Gastroesophageal sphincter (tissue), 4 donors: ENCODE measurements at regions not wholly inside any gene's neighbourhood (a gene's known extent, or its start where the extent isn't known, plus 50 kb on each side); places are given as distances from the start of the nearest gene placed in this dataset.

Experiments used
- ATAC-seq: fragments of 150-250 bp; one replicate; pipeline ENCODE4 v1.9.1; 2016; ENCODE audit warnings: mild to moderate bottlenecking, moderate library complexity
- H3K27ac ChIP-seq, 4 donors: fragments of 200-600 bp; sonication (generic) in 3 of 4; 1 replicate in 3 of 4; 2 replicates in 1 of 4; pipeline ENCODE4 v1.5.1; 2016 to 2019
- H3K27me3 ChIP-seq: fragments of 200-600 bp; sonication (generic); one replicate; pipeline ENCODE4 v1.5.1; 2019
- H3K36me3 ChIP-seq, 2 donors: fragments of 200-600 bp; sonication (generic); one replicate each; pipeline ENCODE4 v1.5.1; 2019; ENCODE audit warnings: control low read depth in 1 of 2
- H3K4me1 ChIP-seq, 3 donors: fragments of 200-600 bp; sonication (generic); 1 replicate in 2 of 3; 2 replicates in 1 of 3; pipeline ENCODE4 v1.5.1; 2016 to 2019; ENCODE audit warnings: control low read depth in 2 of 3
- H3K4me3 ChIP-seq, 2 donors: fragments of 200-600 bp; sonication (generic); one replicate each; pipeline ENCODE4 v1.5.1; 2019; ENCODE audit warnings: mild to moderate bottlenecking in 1 of 2, moderate library complexity in 1 of 2
- H3K9me3 ChIP-seq, 3 donors: fragments of 200-600 bp; sonication (generic); one replicate each; pipeline ENCODE4 v1.5.1; 2017 to 2019; ENCODE audit warnings: control low read depth in 2 of 3
- CTCF ChIP-seq, 4 experiments: fragments of 200-600 bp in 2 of 4; fragments of 450-650 bp in 2 of 4; sonication (generic) in 1 of 4; IDR thresholded peaks; one replicate each; pipeline ENCODE4 v1.5.1; 2017 to 2019; ENCODE audit warnings: antibody characterized with exemption in 4 of 4, mild to moderate bottlenecking in 2 of 4, moderate library complexity in 2 of 4
- EP300 ChIP-seq: sonication (generic); formaldehyde crosslinking; IDR thresholded peaks from one replicate; pipeline ENCODE4 v1.6.1; 2017; ENCODE audit warnings: antibody characterized with exemption, mild to moderate bottlenecking
- POLR2A ChIP-seq, 2 donors: fragments of 450-650 bp; IDR thresholded peaks; one replicate each; pipeline ENCODE4 v1.6.1; 2017; ENCODE audit warnings: antibody characterized with exemption in 2 of 2, mild to moderate bottlenecking in 2 of 2, moderate library complexity in 1 of 2
- POLR2AphosphoS5 ChIP-seq: sonication (generic); formaldehyde crosslinking; IDR thresholded peaks from one replicate; pipeline ENCODE4 v1.6.1; 2017; ENCODE audit warnings: antibody characterized with exemption
- WGBS, 2 donors: methylation state at CpG; one replicate each; pipeline ENCODE4 v1.1.5; 2018; ENCODE audit warnings: low coverage in 1 of 2; 5-methylcytosine and 5-hydroxymethylcytosine counted together

GRCh38 chr10:23557777-23558176 lies 118.9 kb downstream of the OTUD1 start:
- 56 to 58% methylated on average over 4 of the region's 4 CpGs for WGBS, 2 donors
- H3K4me1 ChIP-seq, result peaks cover 0 to 15% (median 0%) of the 10 kb centered on the region in 3 donors
- peaks cover 0 to 13% (median 0%) of the 10 kb centered on the region in 3 donors for H3K9me3 ChIP-seq
- H3K27me3 ChIP-seq, result no peaks in the 10 kb centered on the region
- H3K4me3 ChIP-seq, result no peak overlapping the region
- H3K36me3 ChIP-seq, result no peaks in the 10 kb centered on the region
- peak overlapping the region in 2 of 4 donors; percentile 15 to 44 for H3K27ac ChIP-seq
- ATAC-seq, result no peak
- TF ChIP-seq POLR2A (IDR thresholded peaks at IDR 0.05), result no peak
- no peak for TF ChIP-seq CTCF (IDR thresholded peaks at IDR 0.05)
- no peak for TF ChIP-seq EP300
- TF ChIP-seq POLR2AphosphoS5, result no peak

- TF ChIP-seq CTCF (IDR thresholded peaks at IDR 0.05) (no peak), POLR2AphosphoS5 (peak; percentile 74)
- H3K4me3 ChIP-seq, result no peak overlapping the region
- ATAC-seq, result peak; percentile 89
- peak overlapping the region in 3 of 4 donors; percentile 38 to 59 (median 44) for H3K27ac ChIP-seq
- H3K27me3 ChIP-seq, result no peaks in the 10 kb centered on the region
- peaks cover 0 to 15% (median 0%) of the 10 kb centered on the region in 3 donors for H3K4me1 ChIP-seq
- H3K36me3 ChIP-seq, result no peaks in the 10 kb centered on the region
- H3K9me3 ChIP-seq, result peaks cover 0 to 17% (median 0%) of the 10 kb centered on the region in 3 donors
- WGBS, 2 donors, result 37 to 41% methylated on average over 6 of the region's 6 CpGs
These were observed 119.5 kb downstream of the OTUD1 start for GRCh38 chr10:23558361-23558799.

- ATAC-seq, result no peak
- H3K4me3 ChIP-seq, result no peak overlapping the region
- H3K9me3 ChIP-seq, result peaks cover 0 to 25% (median 0%) of the 10 kb centered on the region in 3 donors
- WGBS, 2 donors, result 22% methylated on average over 3 of the region's 3 CpGs; no CpG with 5 or more reads in 1 of the 2 donors
- H3K36me3 ChIP-seq, result no peaks in the 10 kb centered on the region
- H3K27ac ChIP-seq, result no peak overlapping the region
- TF ChIP-seq EP300 (no peak), POLR2AphosphoS5 (peak; percentile 43)
- no peaks in the 10 kb centered on the region for H3K27me3 ChIP-seq
- no peaks in the 10 kb centered on the region for H3K4me1 ChIP-seq
These were observed 130.1 kb downstream of the OTUD1 start for GRCh38 chr10:23568996-23569395.

- no peak for ATAC-seq
- TF ChIP-seq CTCF (IDR thresholded peaks at IDR 0.05) (no peak), POLR2A (IDR thresholded peaks at IDR 0.05) (no peak), POLR2AphosphoS5 (no peak), EP300 (no peak)
- H3K4me1 ChIP-seq, result no peaks in the 10 kb centered on the region
- H3K36me3 ChIP-seq, result no peaks in the 10 kb centered on the region
- H3K27me3 ChIP-seq, result no peaks in the 10 kb centered on the region
- peaks cover 0 to 28% (median 0%) of the 10 kb centered on the region in 3 donors for H3K9me3 ChIP-seq
- no peak overlapping the region for H3K4me3 ChIP-seq
- H3K27ac ChIP-seq, result no peak overlapping the region
These were observed 133.0 kb downstream of the OTUD1 start for GRCh38 chr10:23571884-23572283.

GRCh38 chr10:23581906-23582450 lies 143.1 kb downstream of the OTUD1 start:
- no peaks in the 10 kb centered on the region for H3K9me3 ChIP-seq
- no peaks in the 10 kb centered on the region for H3K4me1 ChIP-seq
- WGBS, 2 donors, result 100% methylated on average over 1 of the region's 2 CpGs
- no peaks in the 10 kb centered on the region for H3K27me3 ChIP-seq
- H3K27ac ChIP-seq, result no peak overlapping the region
- no peak for ATAC-seq
- TF ChIP-seq POLR2A (IDR thresholded peaks at IDR 0.05) (no peak), POLR2AphosphoS5 (no peak), EP300 (no peak), CTCF (IDR thresholded peaks at IDR 0.05) (no peak)
- no peak overlapping the region for H3K4me3 ChIP-seq
- H3K36me3 ChIP-seq, result no peaks in the 10 kb centered on the region
